ENCODE measurements at regions not wholly inside any gene's neighbourhood (a gene's known extent, or its start where the extent isn't known, plus 50 kb on each side); places are given as distances from the start of the nearest gene placed in this dataset.

- TF ChIP-seq CTCF (optimal IDR thresholded peaks at IDR 0.05 in 1 of 3, IDR thresholded peaks at IDR 0.05 in 1 of 3, conservative IDR thresholded peaks at IDR 0.05 in 1 of 3; ENCODE audit: extremely low read depth in 1 of 3, insufficient read depth in 2 of 3, low read length in 3 of 3) (no peak), EZH2 (IDR thresholded peaks at IDR 0.05; ENCODE audit: low read length) (no peak)
Observed at GRCh38 chr1:221212926-221213325, 333.7 kb downstream of the HLX start.
